GM19025 (cell line): ENCODE measurements at regions not wholly inside any gene's neighbourhood (a gene's known extent, or its start where the extent isn't known, plus 50 kb on each side); places are given as distances from the start of the nearest gene placed in this dataset.

Source experiments
- ATAC-seq: cut with Tn5 transposase; IDR thresholded peaks from one replicate; pipeline ENCODE4 v1.9.1; 2021; ENCODE audit warnings: mild to moderate bottlenecking, low read depth, moderate library complexity; ENCODE audit not compliant: unreplicated experiment

GRCh38 chr13:33369073-33369472 is 83.5 kb upstream of the STARD13 start:
- ATAC-seq: no peak

- ATAC-seq: no peak
Measured at GRCh38 chr13:33372251-33372919, 86.8 kb upstream of the STARD13 start.

- ATAC-seq: no peak
Measured at GRCh38 chr13:33373624-33374023, 88.1 kb upstream of the STARD13 start.

GRCh38 chr13:33375421-33375820 is 89.9 kb upstream of the STARD13 start:
- no peak for ATAC-seq

GRCh38 chr13:33376212-33376611 is 90.7 kb upstream of the STARD13 start:
- ATAC-seq: no peak

GRCh38 chr13:33377411-33377810 is 91.9 kb upstream of the STARD13 start:
- ATAC-seq: no peak

GRCh38 chr13:33377825-33378224 is 92.3 kb upstream of the STARD13 start:
- ATAC-seq: no peak

- no peak for ATAC-seq
Measured at GRCh38 chr13:33379608-33380007, 94.1 kb upstream of the STARD13 start.

- no peak for ATAC-seq
Measured at GRCh38 chr13:33380487-33381079, 95.0 kb upstream of the STARD13 start.

- ATAC-seq: no peak
Measured at GRCh38 chr13:33381180-33381579, 95.6 kb upstream of the STARD13 start.

GRCh38 chr13:33381906-33382305 is 96.4 kb upstream of the STARD13 start:
- no peak for ATAC-seq

GRCh38 chr13:33383724-33384577 is 98.4 kb upstream of the STARD13 start:
- no peak for ATAC-seq

- no peak for ATAC-seq
Measured at GRCh38 chr13:33388286-33388998, 102.9 kb upstream of the STARD13 start.

GRCh38 chr13:33392794-33393405 is 107.3 kb upstream of the STARD13 start:
- ATAC-seq: no peak

- no peak for ATAC-seq
Measured at GRCh38 chr13:33394294-33394932, 108.9 kb upstream of the STARD13 start.

GRCh38 chr13:33401238-33401637 is 115.7 kb upstream of the STARD13 start:
- ATAC-seq: no peak

GRCh38 chr13:33402975-33403374 is 117.4 kb upstream of the STARD13 start:
- ATAC-seq: no peak

- no peak for ATAC-seq
Measured at GRCh38 chr13:33403807-33404362, 118.3 kb upstream of the STARD13 start.

GRCh38 chr13:33405371-33405770 is 119.8 kb upstream of the STARD13 start:
- no peak for ATAC-seq
